Loucy (cell line): ENCODE measurements at regions not wholly inside any gene's neighbourhood (a gene's known extent, or its start where the extent isn't known, plus 50 kb on each side); places are given as distances from the start of the nearest gene placed in this dataset.

Experiments used
- H2AFZ ChIP-seq: fragments of 200-600 bp; sonication (generic); 2 replicates; pipeline ENCODE4 v1.6.0; 2016; ENCODE audit warnings: antibody characterized with exemption, mild to moderate bottlenecking, low read length, moderate library complexity
- H3F3A ChIP-seq: fragments of 200-600 bp; 2 replicates; pipeline ENCODE4 v1.6.0; 2016; ENCODE audit warnings: antibody characterized with exemption, low read depth, mild to moderate bottlenecking
- H3K27me3 ChIP-seq: fragments of 200-600 bp; sonication (generic); 2 replicates; pipeline ENCODE4 v1.6.1; 2014; ENCODE audit warnings: low read length, mild to moderate bottlenecking; ENCODE audit not compliant: insufficient read depth, poor library complexity, severe bottlenecking
- H3K36me3 ChIP-seq: fragments of 200-600 bp; sonication (generic); 2 replicates; pipeline ENCODE4 v1.6.1; 2016; ENCODE audit warnings: low read length; ENCODE audit not compliant: insufficient read depth
- H3K4me1 ChIP-seq: fragments of 200-600 bp; sonication (generic); 2 replicates; pipeline ENCODE4 v1.5.1; 2014; ENCODE audit warnings: low read length, mild to moderate bottlenecking; ENCODE audit not compliant: insufficient read depth, poor library complexity, severe bottlenecking
- H3K4me2 ChIP-seq: fragments of 200-600 bp; sonication (generic); 2 replicates; pipeline ENCODE4 v1.6.0; 2014; ENCODE audit warnings: antibody characterized with exemption, low read length, low read depth, mild to moderate bottlenecking; ENCODE audit not compliant: poor library complexity, severe bottlenecking
- H3K4me3 ChIP-seq: fragments of 200-600 bp; sonication (generic); 2 replicates; pipeline ENCODE4 v1.5.1; 2014; ENCODE audit warnings: low read length, mild to moderate bottlenecking, mixed read lengths; ENCODE audit not compliant: poor library complexity, severe bottlenecking
- H3K79me2 ChIP-seq: fragments of 200-600 bp; sonication (generic); 2 replicates; pipeline ENCODE4 v1.6.1; 2014; ENCODE audit warnings: low read length; ENCODE audit not compliant: insufficient read depth
- H3K9ac ChIP-seq: fragments of 200-600 bp; sonication (generic); 2 replicates; pipeline ENCODE4 v1.6.0; 2014; ENCODE audit warnings: mild to moderate bottlenecking, low read depth, low read length, moderate library complexity; ENCODE audit not compliant: poor library complexity, severe bottlenecking
- H3K9me2 ChIP-seq: fragments of 200-600 bp; sonication (generic); replicated peaks from 2 replicates; pipeline ENCODE4 v1.6.1; 2016; ENCODE audit warnings: low read depth, low read length, mixed read lengths
- H3K9me3 ChIP-seq: fragments of 200-600 bp; sonication (generic); 2 replicates; pipeline ENCODE4 v1.6.1; 2014; ENCODE audit warnings: mild to moderate bottlenecking, antibody characterized with exemption, low read length, low read depth; ENCODE audit not compliant: insufficient read depth
- H4K20me1 ChIP-seq: fragments of 200-600 bp; sonication (generic); 2 replicates; pipeline ENCODE4 v1.6.0; 2014; ENCODE audit warnings: antibody characterized with exemption, low read length, mild to moderate bottlenecking; ENCODE audit not compliant: insufficient read depth, poor library complexity, severe bottlenecking
- EZH2phosphoT487 ChIP-seq: fragments of 200-600 bp; IDR thresholded peaks from 2 replicates; pipeline ENCODE4 v1.6.1; 2018; ENCODE audit warnings: antibody characterized with exemption, mild to moderate bottlenecking, moderate library complexity, borderline replicate concordance
- TF ChIP-seq, protein P1 (sequence below): fragments of 200-600 bp; sonication (generic); conservative IDR thresholded peaks from 2 replicates; pipeline ENCODE4 v1.5.1; 2014; ENCODE audit warnings: mild to moderate bottlenecking, antibody characterized with exemption, low read length

DNA sequence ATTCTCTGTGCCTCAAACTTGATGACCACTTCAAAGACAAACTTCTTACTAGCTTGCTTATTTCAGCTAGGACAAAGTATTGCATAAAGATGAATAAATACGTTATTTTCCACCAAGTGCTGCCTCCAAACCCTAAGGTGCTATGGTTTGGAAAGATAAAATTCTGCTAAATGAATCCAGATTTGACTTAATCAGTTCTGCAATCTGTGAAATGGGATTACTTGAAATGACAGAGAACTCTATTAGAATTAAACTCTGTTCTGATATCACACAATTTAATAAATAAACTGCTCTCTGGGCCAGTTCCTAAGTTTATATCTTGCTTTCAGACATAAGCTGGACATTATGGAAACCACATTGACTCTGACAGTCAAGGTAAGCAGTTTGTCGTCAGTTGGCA lies 338.8 kb upstream of the SEMA6D start:
- TF ChIP-seq, protein P1, sequence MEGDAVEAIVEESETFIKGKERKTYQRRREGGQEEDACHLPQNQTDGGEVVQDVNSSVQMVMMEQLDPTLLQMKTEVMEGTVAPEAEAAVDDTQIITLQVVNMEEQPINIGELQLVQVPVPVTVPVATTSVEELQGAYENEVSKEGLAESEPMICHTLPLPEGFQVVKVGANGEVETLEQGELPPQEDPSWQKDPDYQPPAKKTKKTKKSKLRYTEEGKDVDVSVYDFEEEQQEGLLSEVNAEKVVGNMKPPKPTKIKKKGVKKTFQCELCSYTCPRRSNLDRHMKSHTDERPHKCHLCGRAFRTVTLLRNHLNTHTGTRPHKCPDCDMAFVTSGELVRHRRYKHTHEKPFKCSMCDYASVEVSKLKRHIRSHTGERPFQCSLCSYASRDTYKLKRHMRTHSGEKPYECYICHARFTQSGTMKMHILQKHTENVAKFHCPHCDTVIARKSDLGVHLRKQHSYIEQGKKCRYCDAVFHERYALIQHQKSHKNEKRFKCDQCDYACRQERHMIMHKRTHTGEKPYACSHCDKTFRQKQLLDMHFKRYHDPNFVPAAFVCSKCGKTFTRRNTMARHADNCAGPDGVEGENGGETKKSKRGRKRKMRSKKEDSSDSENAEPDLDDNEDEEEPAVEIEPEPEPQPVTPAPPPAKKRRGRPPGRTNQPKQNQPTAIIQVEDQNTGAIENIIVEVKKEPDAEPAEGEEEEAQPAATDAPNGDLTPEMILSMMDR: no peak
- TF ChIP-seq EZH2phosphoT487: no peak
- no peaks in the 10 kb centered on the region for H4K20me1 ChIP-seq
- no peak overlapping the region for H3K4me2 ChIP-seq
- no peak overlapping the region for H3K9ac ChIP-seq
- H3F3A ChIP-seq: no peaks in the 10 kb centered on the region
- no peaks in the 10 kb centered on the region for H3K27me3 ChIP-seq
- H3K9me2 ChIP-seq: no peaks in the 10 kb centered on the region
- H3K79me2 ChIP-seq: no peaks in the 10 kb centered on the region
- H3K36me3 ChIP-seq: no peaks in the 10 kb centered on the region
- no peaks in the 10 kb centered on the region for H3K4me1 ChIP-seq
- H2AFZ ChIP-seq: no peak overlapping the region
- no peak overlapping the region for H3K4me3 ChIP-seq
- no peaks in the 10 kb centered on the region for H3K9me3 ChIP-seq

DNA sequence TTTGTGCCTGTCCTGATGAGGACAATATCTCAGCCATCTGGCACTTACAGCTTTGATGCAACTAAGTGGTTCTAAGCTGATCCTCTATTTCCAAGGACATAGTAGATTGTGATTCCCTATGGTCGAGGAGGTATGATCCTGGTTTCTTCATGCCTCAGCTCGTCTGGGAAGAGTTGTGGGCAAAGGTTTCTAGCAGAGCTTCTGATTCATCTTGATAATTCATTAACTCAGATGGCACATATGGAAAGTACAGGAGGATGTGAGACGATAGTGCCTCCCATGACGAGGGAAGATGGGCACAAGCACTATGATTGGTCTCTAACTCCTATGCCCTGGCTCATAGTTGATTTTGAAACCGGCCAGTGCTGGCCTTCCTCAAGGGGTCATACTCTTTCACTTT lies 334.2 kb upstream of the SEMA6D start:
- H3F3A ChIP-seq: no peaks in the 10 kb centered on the region
- no peaks in the 10 kb centered on the region for H3K9me2 ChIP-seq
- no peaks in the 10 kb centered on the region for H3K36me3 ChIP-seq
- H3K79me2 ChIP-seq: no peaks in the 10 kb centered on the region
- H3K4me1 ChIP-seq: no peaks in the 10 kb centered on the region
- H3K9ac ChIP-seq: no peak overlapping the region
- H2AFZ ChIP-seq: no peak overlapping the region
- no peaks in the 10 kb centered on the region for H3K27me3 ChIP-seq
- TF ChIP-seq, protein P1: no peak
- no peak for TF ChIP-seq EZH2phosphoT487
- H3K4me2 ChIP-seq: no peak overlapping the region
- no peaks in the 10 kb centered on the region for H3K9me3 ChIP-seq
- no peak overlapping the region for H3K4me3 ChIP-seq
- no peaks in the 10 kb centered on the region for H4K20me1 ChIP-seq

GRCh38 chr15:47383801-47384200 lies 333.5 kb upstream of the SEMA6D start:
- H3F3A ChIP-seq: no peaks in the 10 kb centered on the region
- H3K9me3 ChIP-seq: no peaks in the 10 kb centered on the region
- no peaks in the 10 kb centered on the region for H3K9me2 ChIP-seq
- H3K4me2 ChIP-seq: no peak overlapping the region
- TF ChIP-seq, protein P1: no peak
- no peak for TF ChIP-seq EZH2phosphoT487
- no peak overlapping the region for H3K9ac ChIP-seq
- no peaks in the 10 kb centered on the region for H3K4me1 ChIP-seq
- no peaks in the 10 kb centered on the region for H3K36me3 ChIP-seq
- H3K79me2 ChIP-seq: no peaks in the 10 kb centered on the region
- no peak overlapping the region for H3K4me3 ChIP-seq
- no peak overlapping the region for H2AFZ ChIP-seq
- H3K27me3 ChIP-seq: no peaks in the 10 kb centered on the region
- no peaks in the 10 kb centered on the region for H4K20me1 ChIP-seq
